ENCODE measurements at regions not wholly inside any gene's neighbourhood (a gene's known extent, or its start where the extent isn't known, plus 50 kb on each side); places are given as distances from the start of the nearest gene placed in this dataset.
A peak's percentile ranks its signal among the peaks of the same experiment; 100 is the strongest.

DNA sequence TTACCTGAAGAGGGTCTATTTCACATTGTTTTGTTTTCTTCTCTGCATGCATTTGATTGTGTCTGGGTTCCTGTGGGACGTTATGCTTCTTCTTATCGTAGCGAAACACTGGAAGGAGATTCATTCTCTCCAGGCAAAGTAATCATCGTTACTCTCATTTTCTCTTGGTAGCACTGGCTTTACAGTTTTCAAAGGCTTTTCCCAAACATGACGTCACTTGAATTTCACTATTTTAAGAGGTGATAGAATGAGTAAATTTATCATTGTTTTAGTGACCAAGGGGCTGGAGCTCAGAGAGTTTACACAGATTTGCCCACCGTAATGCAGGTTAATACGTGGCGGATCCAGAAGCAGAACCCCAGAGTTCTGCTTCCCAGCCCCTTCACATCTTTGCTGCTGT is 391.4 kb downstream of the DCDC2C start:
- FAIRE-seq (no peak), ATAC-seq (no peak), DNase-seq (ENCODE audit: low spot score) (no peak)
- Histone ChIP-seq H3K27me3 (ENCODE audit: control insufficient read depth in 1 of 2, insufficient read depth in 2 of 2, low read length in 2 of 2) (peaks cover 0 to 20% of the 10 kb centered on the region in 2 experiments; a peak in 3 of 5 replicates), H2AFZ (ENCODE audit: low read length) (no peak overlapping the region), H3K79me2 (ENCODE audit: insufficient read depth, low read length) (no peaks in the 10 kb centered on the region), H3K36me3 (replicated peaks in 1 of 2; ENCODE audit: control insufficient read depth in 1 of 2, insufficient read depth in 2 of 2, low read length in 2 of 2) (no peaks in the 10 kb centered on the region), H3K9me3 (ENCODE audit: low read length) (no peaks in the 10 kb centered on the region), H3K4me2 (ENCODE audit: low read depth, low read length) (no peak overlapping the region), H3K4me3 (replicated peaks in 1 of 3; ENCODE audit: insufficient read depth in 1 of 3, low read depth in 2 of 3, low read length in 3 of 3) (no peak overlapping the region), H3K27ac (ENCODE audit: extremely low read length, insufficient read depth, low read length) (no peak overlapping the region), H4K20me1 (ENCODE audit: insufficient read depth, low read length) (no peaks in the 10 kb centered on the region), H3K9ac (ENCODE audit: insufficient read depth, low read depth, low read length) (no peak overlapping the region), H3K4me1 (ENCODE audit: insufficient read depth, low read length) (no peaks in the 10 kb centered on the region)
- CTCF ChIA-PET (ENCODE audit: low intra/inter-chr PET ratio, low total read pairs) = no interaction called here
- in situ Hi-C loops (cut with HindIII; ENCODE audit: extremely low pct_ligation_motif_present, low pct_unique_long_range_greater_than_20kb) (no loop called here), intact Hi-C loops (cut with micrococcal nuclease; ENCODE audit: unreplicated experiment) (no loop called here)
- BruUV-seq (replicated peaks) = no TSS peak
- TF ChIP-seq TBP (CRISPR knock-in tag; IDR thresholded peaks at IDR 0.05) (no peak), CHD2 (IDR thresholded peaks at IDR 0.05; ENCODE audit: low read depth, low read length) (no peak), KDM3A (CRISPR knock-in tag; IDR thresholded peaks at IDR 0.05; ENCODE audit: low read depth) (no peak), CREB1 (IDR thresholded peaks at IDR 0.05) (peak; percentile 95), CREB1 (CRISPR knock-in tag; IDR thresholded peaks at IDR 0.05) (no peak), ZNF7 (CRISPR knock-in tag; IDR thresholded peaks at IDR 0.05) (no peak), NFATC3 (CRISPR knock-in tag; IDR thresholded peaks at IDR 0.05) (no peak), STAT5B (CRISPR knock-in tag; IDR thresholded peaks at IDR 0.05) (no peak), TRIM24 (CRISPR knock-in tag; IDR thresholded peaks at IDR 0.05) (no peak), NFE2L2 (IDR thresholded peaks at IDR 0.05; ENCODE audit: low read length) (no peak), ATF7 (IDR thresholded peaks at IDR 0.05) (peak; percentile 97), ATF7 (CRISPR knock-in tag; IDR thresholded peaks at IDR 0.05) (no peak), RBM39 (IDR thresholded peaks at IDR 0.05; ENCODE audit: low read depth, low read length, poor library complexity, severe bottlenecking) (no peak), ZNF768 (CRISPR knock-in tag; IDR thresholded peaks at IDR 0.05) (no peak), SNAI1 (CRISPR knock-in tag; IDR thresholded peaks at IDR 0.05; ENCODE audit: borderline replicate concordance) (no peak)
- TF ChIP-seq, protein P1, sequence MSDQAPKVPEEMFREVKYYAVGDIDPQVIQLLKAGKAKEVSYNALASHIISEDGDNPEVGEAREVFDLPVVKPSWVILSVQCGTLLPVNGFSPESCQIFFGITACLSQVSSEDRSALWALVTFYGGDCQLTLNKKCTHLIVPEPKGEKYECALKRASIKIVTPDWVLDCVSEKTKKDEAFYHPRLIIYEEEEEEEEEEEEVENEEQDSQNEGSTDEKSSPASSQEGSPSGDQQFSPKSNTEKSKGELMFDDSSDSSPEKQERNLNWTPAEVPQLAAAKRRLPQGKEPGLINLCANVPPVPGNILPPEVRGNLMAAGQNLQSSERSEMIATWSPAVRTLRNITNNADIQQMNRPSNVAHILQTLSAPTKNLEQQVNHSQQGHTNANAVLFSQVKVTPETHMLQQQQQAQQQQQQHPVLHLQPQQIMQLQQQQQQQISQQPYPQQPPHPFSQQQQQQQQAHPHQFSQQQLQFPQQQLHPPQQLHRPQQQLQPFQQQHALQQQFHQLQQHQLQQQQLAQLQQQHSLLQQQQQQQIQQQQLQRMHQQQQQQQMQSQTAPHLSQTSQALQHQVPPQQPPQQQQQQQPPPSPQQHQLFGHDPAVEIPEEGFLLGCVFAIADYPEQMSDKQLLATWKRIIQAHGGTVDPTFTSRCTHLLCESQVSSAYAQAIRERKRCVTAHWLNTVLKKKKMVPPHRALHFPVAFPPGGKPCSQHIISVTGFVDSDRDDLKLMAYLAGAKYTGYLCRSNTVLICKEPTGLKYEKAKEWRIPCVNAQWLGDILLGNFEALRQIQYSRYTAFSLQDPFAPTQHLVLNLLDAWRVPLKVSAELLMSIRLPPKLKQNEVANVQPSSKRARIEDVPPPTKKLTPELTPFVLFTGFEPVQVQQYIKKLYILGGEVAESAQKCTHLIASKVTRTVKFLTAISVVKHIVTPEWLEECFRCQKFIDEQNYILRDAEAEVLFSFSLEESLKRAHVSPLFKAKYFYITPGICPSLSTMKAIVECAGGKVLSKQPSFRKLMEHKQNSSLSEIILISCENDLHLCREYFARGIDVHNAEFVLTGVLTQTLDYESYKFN (CRISPR knock-in tag; conservative IDR thresholded peaks at IDR 0.05) = no peak
- 29% methylated on average over 8 of the region's 8 CpGs for WGBS (ENCODE audit: low lambda C conversion rate)
- POLR2A ChIA-PET = no interaction called here
